ENCODE measurements at regions not wholly inside any gene's neighbourhood (a gene's known extent, or its start where the extent isn't known, plus 50 kb on each side); places are given as distances from the start of the nearest gene placed in this dataset.

- Histone ChIP-seq H3K4me3 (no peak overlapping the region), H3K27ac (no peak overlapping the region), H3K9me3 (no peaks in the 10 kb centered on the region), H3K36me3 (no peaks in the 10 kb centered on the region), H3K4me1 (no peaks in the 10 kb centered on the region), H3K27me3 (no peaks in the 10 kb centered on the region)
- TF ChIP-seq POLR2A (IDR thresholded peaks at IDR 0.05) (no peak), EP300 (IDR thresholded peaks at IDR 0.05; ENCODE audit: low read depth) (no peak), POLR2AphosphoS5 (IDR thresholded peaks at IDR 0.05) (no peak)
- TF ChIP-seq, protein P1, sequence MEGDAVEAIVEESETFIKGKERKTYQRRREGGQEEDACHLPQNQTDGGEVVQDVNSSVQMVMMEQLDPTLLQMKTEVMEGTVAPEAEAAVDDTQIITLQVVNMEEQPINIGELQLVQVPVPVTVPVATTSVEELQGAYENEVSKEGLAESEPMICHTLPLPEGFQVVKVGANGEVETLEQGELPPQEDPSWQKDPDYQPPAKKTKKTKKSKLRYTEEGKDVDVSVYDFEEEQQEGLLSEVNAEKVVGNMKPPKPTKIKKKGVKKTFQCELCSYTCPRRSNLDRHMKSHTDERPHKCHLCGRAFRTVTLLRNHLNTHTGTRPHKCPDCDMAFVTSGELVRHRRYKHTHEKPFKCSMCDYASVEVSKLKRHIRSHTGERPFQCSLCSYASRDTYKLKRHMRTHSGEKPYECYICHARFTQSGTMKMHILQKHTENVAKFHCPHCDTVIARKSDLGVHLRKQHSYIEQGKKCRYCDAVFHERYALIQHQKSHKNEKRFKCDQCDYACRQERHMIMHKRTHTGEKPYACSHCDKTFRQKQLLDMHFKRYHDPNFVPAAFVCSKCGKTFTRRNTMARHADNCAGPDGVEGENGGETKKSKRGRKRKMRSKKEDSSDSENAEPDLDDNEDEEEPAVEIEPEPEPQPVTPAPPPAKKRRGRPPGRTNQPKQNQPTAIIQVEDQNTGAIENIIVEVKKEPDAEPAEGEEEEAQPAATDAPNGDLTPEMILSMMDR (IDR thresholded peaks at IDR 0.05): no peak
- DNase-seq: no peak
- 41 to 66% methylated on average over 2 of the region's 2 CpGs for WGBS, 2 donors (ENCODE audit: low coverage in 1 of 2)
- intact Hi-C loops (cut with DNase I; ENCODE audit: low total_unique reads) (no loop called here), in situ Hi-C loops (cut with MboI; ENCODE audit: low pct_ligation_motif_present in 1 of 4, low pct_unique_long_range_greater_than_20kb in 1 of 4, low sequenced_read_pairs in 3 of 4) (loop anchor here in 1 of 4 donors (25.0 kb wide), 1 partner anchor 101 kb away; no protein-coding TSS in a partner anchor)
Observed at GRCh38 chr7:54336800-54337199, 205.4 kb upstream of the VSTM2A start.

- Histone ChIP-seq H3K4me3 (no peak overlapping the region), H3K36me3 (no peaks in the 10 kb centered on the region), H3K4me1 (no peaks in the 10 kb centered on the region), H3K27me3 (no peaks in the 10 kb centered on the region), H3K27ac (no peak overlapping the region), H3K9me3 (no peaks in the 10 kb centered on the region)
- in situ Hi-C loops (cut with MboI; ENCODE audit: low pct_ligation_motif_present in 1 of 4, low pct_unique_long_range_greater_than_20kb in 1 of 4, low sequenced_read_pairs in 3 of 4) (loop anchor here in 1 of 4 donors (25.0 kb wide), 1 partner anchor 100 kb away; no protein-coding TSS in a partner anchor), intact Hi-C loops (cut with DNase I; ENCODE audit: low total_unique reads) (no loop called here)
- 71 to 79% methylated on average over 2 of the region's 2 CpGs for WGBS, 2 donors (ENCODE audit: low coverage in 1 of 2)
- TF ChIP-seq EP300 (IDR thresholded peaks at IDR 0.05; ENCODE audit: low read depth): no peak
- TF ChIP-seq, protein P1 (IDR thresholded peaks at IDR 0.05): no peak
- no peak for TF ChIP-seq POLR2A (IDR thresholded peaks at IDR 0.05)
- TF ChIP-seq POLR2AphosphoS5 (IDR thresholded peaks at IDR 0.05): no peak
- no peak for DNase-seq
Observed at GRCh38 chr7:54337466-54337865, 204.7 kb upstream of the VSTM2A start.

DNA sequence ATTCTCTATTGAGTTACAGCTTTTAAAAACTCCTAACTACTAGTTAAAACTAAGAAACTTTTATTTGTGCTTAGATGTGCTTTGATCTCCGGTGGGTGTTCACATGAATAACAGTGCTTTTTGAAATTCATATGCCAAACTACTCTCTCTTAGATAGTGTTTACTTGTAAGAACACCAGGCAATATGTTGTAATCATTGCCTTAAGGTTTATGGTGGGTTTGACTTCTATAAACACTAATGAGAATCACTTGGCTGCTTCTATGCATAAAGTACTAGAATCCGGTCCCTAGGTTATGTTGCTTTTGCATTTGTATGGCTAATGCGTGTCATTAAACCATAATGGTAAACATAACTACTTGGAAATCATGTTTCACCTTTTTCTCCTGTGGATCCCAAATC is 203.9 kb upstream of the VSTM2A start:
- 71 to 76% methylated on average over 3 of the region's 3 CpGs for WGBS, 2 donors (ENCODE audit: low coverage in 1 of 2)
- no peak for DNase-seq
- intact Hi-C loops (cut with DNase I; ENCODE audit: low total_unique reads): no loop called here
- Histone ChIP-seq H3K4me1 (no peaks in the 10 kb centered on the region), H3K36me3 (no peaks in the 10 kb centered on the region), H3K4me3 (no peak overlapping the region), H3K27ac (no peak overlapping the region), H3K9me3 (no peaks in the 10 kb centered on the region), H3K27me3 (no peaks in the 10 kb centered on the region)
- TF ChIP-seq POLR2A (IDR thresholded peaks at IDR 0.05): no peak
- TF ChIP-seq, protein P1 (IDR thresholded peaks at IDR 0.05): no peak
- no peak for TF ChIP-seq POLR2AphosphoS5 (IDR thresholded peaks at IDR 0.05)
- no peak for TF ChIP-seq EP300 (IDR thresholded peaks at IDR 0.05; ENCODE audit: low read depth)
- in situ Hi-C loops (cut with MboI; ENCODE audit: low pct_ligation_motif_present in 1 of 4, low pct_unique_long_range_greater_than_20kb in 1 of 4, low sequenced_read_pairs in 3 of 4): loop anchor here in 1 of 4 donors (25.0 kb wide), 1 partner anchor 99 kb away; no protein-coding TSS in a partner anchor

DNA sequence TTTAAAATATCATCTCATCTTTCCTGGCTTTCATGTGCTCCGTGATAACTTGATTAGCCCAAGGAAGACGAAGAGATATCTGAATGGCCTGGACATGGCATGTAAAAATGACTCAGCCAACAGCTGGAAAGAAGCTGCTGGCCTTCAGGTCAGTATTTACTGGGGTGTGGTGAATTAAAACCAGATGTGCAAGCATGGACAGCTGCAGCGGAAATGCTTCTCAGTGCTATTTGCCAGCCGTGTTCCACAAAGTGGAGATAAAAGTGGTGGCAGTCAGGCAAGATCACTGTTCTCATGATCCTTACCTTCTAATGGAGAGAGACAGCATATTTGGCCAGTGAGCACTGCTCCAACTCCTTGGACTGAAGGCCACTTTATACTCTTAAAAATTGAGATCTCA is 203.1 kb upstream of the VSTM2A start:
- no peaks in the 10 kb centered on the region for H3K9me3 ChIP-seq
- WGBS, 2 donors (ENCODE audit: low coverage in 1 of 2): 65 to 85% methylated on average over 2 to 4 of the region's 4 CpGs
- no peak overlapping the region for H3K4me3 ChIP-seq
- in situ Hi-C loops (cut with MboI; ENCODE audit: low pct_ligation_motif_present in 1 of 4, low pct_unique_long_range_greater_than_20kb in 1 of 4, low sequenced_read_pairs in 3 of 4): loop anchor here in 1 of 4 donors (25.0 kb wide), 1 partner anchor 98 kb away; no protein-coding TSS in a partner anchor
- no peaks in the 10 kb centered on the region for H3K4me1 ChIP-seq
- intact Hi-C loops (cut with DNase I; ENCODE audit: low total_unique reads): no loop called here
- no peaks in the 10 kb centered on the region for H3K36me3 ChIP-seq
- no peaks in the 10 kb centered on the region for H3K27me3 ChIP-seq
- peak in 1 of 3 donors; percentile 47 for TF ChIP-seq POLR2AphosphoS5 (IDR thresholded peaks at IDR 0.05)
- TF ChIP-seq, protein P1 (IDR thresholded peaks at IDR 0.05): no peak
- DNase-seq: no peak
- H3K27ac ChIP-seq: no peak overlapping the region
